Astrocyte (in vitro differentiated cells and primary cell): ENCODE measurements at regions not wholly inside any gene's neighbourhood (a gene's known extent, or its start where the extent isn't known, plus 50 kb on each side); places are given as distances from the start of the nearest gene placed in this dataset.

ENCODE experiments used
- DNase-seq: peaks from one replicate; pipeline ENCODE4 v3.0.0-alpha.2; 2010; ENCODE audit warnings: low read depth
- FAIRE-seq: peaks from 2 replicates; lab custom pipeline; 2011; peaks lifted over from hg19 to GRCh38; lab: Jason Lieb, UNC
- H2AFZ ChIP-seq: 2 replicates; pipeline ENCODE4 v1.6.0; 2012; ENCODE audit warnings: low read depth, low read length, inconsistent platforms
- H3K27ac ChIP-seq: 2 replicates; pipeline ENCODE4 v1.5.1; 2011; ENCODE audit warnings: low read depth, low read length, inconsistent platforms
- H3K27me3 ChIP-seq: 2 replicates; pipeline ENCODE4 v1.6.0; 2011; ENCODE audit warnings: low read length, inconsistent platforms; ENCODE audit not compliant: insufficient read depth
- H3K36me3 ChIP-seq: 2 replicates; pipeline ENCODE4 v1.5.1; 2011; ENCODE audit warnings: low read length, inconsistent platforms; ENCODE audit not compliant: insufficient read depth
- H3K4me1 ChIP-seq: 2 replicates; pipeline ENCODE4 v1.5.1; 2011; ENCODE audit warnings: low read length, inconsistent platforms; ENCODE audit not compliant: insufficient read depth
- H3K4me2 ChIP-seq: 2 replicates; pipeline ENCODE4 v1.6.0; 2012; ENCODE audit warnings: low read length, inconsistent platforms
- H3K4me3 ChIP-seq: 2 replicates; pipeline ENCODE4 v1.5.1; 2011; ENCODE audit warnings: low read depth, mild to moderate bottlenecking, low read length, inconsistent platforms; ENCODE audit not compliant: insufficient read depth
- H3K79me2 ChIP-seq: 2 replicates; pipeline ENCODE4 v1.6.0; 2012; ENCODE audit warnings: mild to moderate bottlenecking, low read length, inconsistent platforms; ENCODE audit not compliant: insufficient read depth
- H3K9ac ChIP-seq: 2 replicates; pipeline ENCODE4 v1.6.0; 2012; ENCODE audit warnings: mild to moderate bottlenecking, low read length, inconsistent platforms
- H3K9me3 ChIP-seq: 2 replicates; pipeline ENCODE4 v1.5.1; 2012; ENCODE audit warnings: low read depth, mild to moderate bottlenecking, low read length, inconsistent platforms; ENCODE audit not compliant: insufficient read depth
- H4K20me1 ChIP-seq: 2 replicates; pipeline ENCODE4 v1.6.0; 2012; ENCODE audit warnings: low read length, inconsistent platforms; ENCODE audit not compliant: insufficient read depth
- H3K27ac Mint-ChIP-seq: one replicate; pipeline ENCODE4 v1.8.0; 2021; ENCODE audit warnings: mild to moderate bottlenecking, mixed read lengths; ENCODE audit not compliant: unreplicated experiment
- H3K27me3 Mint-ChIP-seq: one replicate; pipeline ENCODE4 v1.8.0; 2021; ENCODE audit warnings: low read depth, mixed read lengths; ENCODE audit not compliant: unreplicated experiment
- H3K36me3 Mint-ChIP-seq: one replicate; pipeline ENCODE4 v1.8.0; 2021; ENCODE audit warnings: low read depth, mixed read lengths; ENCODE audit not compliant: unreplicated experiment
- H3K4me1 Mint-ChIP-seq: one replicate; pipeline ENCODE4 v1.8.0; 2021; ENCODE audit warnings: low read depth, mixed read lengths; ENCODE audit not compliant: unreplicated experiment
- H3K4me3 Mint-ChIP-seq: one replicate; pipeline ENCODE4 v1.8.0; 2021; ENCODE audit warnings: mild to moderate bottlenecking, moderate library complexity, mixed read lengths; ENCODE audit not compliant: unreplicated experiment
- H3K9me3 Mint-ChIP-seq: one replicate; pipeline ENCODE4 v1.8.0; 2021; ENCODE audit warnings: mild to moderate bottlenecking, mixed read lengths; ENCODE audit not compliant: unreplicated experiment
- CTCF ChIP-seq: IDR thresholded peaks from 2 replicates; pipeline ENCODE4 v1.5.1; 2011; ENCODE audit warnings: low read depth, mild to moderate bottlenecking, inconsistent platforms, low read length, moderate library complexity; ENCODE audit not compliant: insufficient read depth
- EZH2 ChIP-seq: IDR thresholded peaks from 2 replicates; pipeline ENCODE4 v1.6.1; 2012; ENCODE audit warnings: mild to moderate bottlenecking, low read length, inconsistent platforms; ENCODE audit not compliant: insufficient read depth

GRCh38 chr3:22729981-22730380 lies 473.1 kb upstream of the UBE2E2 start:
- no peak overlapping the region for H3K4me2 ChIP-seq
- H4K20me1 ChIP-seq: no peaks in the 10 kb centered on the region
- no peaks in the 10 kb centered on the region for H3K79me2 ChIP-seq
- Mint-ChIP-seq H3K4me3 (no peak overlapping the region), H3K27me3 (no peaks in the 10 kb centered on the region), H3K9me3 (no peaks in the 10 kb centered on the region), H3K4me1 (peaks cover 4% of the 10 kb centered on the region), H3K27ac (no peak overlapping the region), H3K36me3 (no peaks in the 10 kb centered on the region)
- FAIRE-seq (no peak), DNase-seq (no peak)
- H3K27ac ChIP-seq: no peak overlapping the region
- peaks cover 3% of the 10 kb centered on the region for H3K27me3 ChIP-seq
- no peak overlapping the region for H2AFZ ChIP-seq
- H3K9ac ChIP-seq: no peak overlapping the region
- H3K36me3 ChIP-seq: no peaks in the 10 kb centered on the region
- TF ChIP-seq EZH2: no peak
- TF ChIP-seq CTCF: peak; percentile 28
- H3K4me3 ChIP-seq: no peak overlapping the region
- H3K9me3 ChIP-seq: no peaks in the 10 kb centered on the region
- H3K4me1 ChIP-seq: no peaks in the 10 kb centered on the region

GRCh38 chr3:22730701-22731100 lies 472.4 kb upstream of the UBE2E2 start:
- Histone ChIP-seq H3K4me1 (no peaks in the 10 kb centered on the region), H2AFZ (no peak overlapping the region), H3K79me2 (no peaks in the 10 kb centered on the region), H3K9me3 (no peaks in the 10 kb centered on the region), H3K27me3 (peaks cover 3% of the 10 kb centered on the region), H3K4me3 (no peak overlapping the region), H3K36me3 (no peaks in the 10 kb centered on the region), H3K27ac (no peak overlapping the region), H4K20me1 (no peaks in the 10 kb centered on the region), H3K9ac (no peak overlapping the region), H3K4me2 (no peak overlapping the region)
- Mint-ChIP-seq H3K4me3 (no peak overlapping the region), H3K36me3 (no peaks in the 10 kb centered on the region), H3K9me3 (no peaks in the 10 kb centered on the region), H3K27ac (no peak overlapping the region), H3K4me1 (peaks cover 4% of the 10 kb centered on the region), H3K27me3 (no peaks in the 10 kb centered on the region)
- no peak for TF ChIP-seq CTCF
- TF ChIP-seq EZH2: no peak
- DNase-seq (no peak), FAIRE-seq (no peak)

GRCh38 chr3:22731901-22732300 lies 471.2 kb upstream of the UBE2E2 start:
- no peak overlapping the region for H3K4me3 Mint-ChIP-seq
- H3K36me3 Mint-ChIP-seq: no peaks in the 10 kb centered on the region
- Histone ChIP-seq H2AFZ (no peak overlapping the region), H3K9ac (no peak overlapping the region), H3K4me3 (no peak overlapping the region), H3K4me1 (no peaks in the 10 kb centered on the region), H3K36me3 (no peaks in the 10 kb centered on the region), H4K20me1 (no peaks in the 10 kb centered on the region), H3K79me2 (no peaks in the 10 kb centered on the region), H3K27me3 (no peaks in the 10 kb centered on the region), H3K4me2 (no peak overlapping the region), H3K27ac (no peak overlapping the region), H3K9me3 (no peaks in the 10 kb centered on the region)
- H3K9me3 Mint-ChIP-seq: no peaks in the 10 kb centered on the region
- H3K4me1 Mint-ChIP-seq: peaks cover 4% of the 10 kb centered on the region
- DNase-seq (no peak), FAIRE-seq (no peak)
- H3K27me3 Mint-ChIP-seq: no peaks in the 10 kb centered on the region
- H3K27ac Mint-ChIP-seq: no peak overlapping the region
- TF ChIP-seq EZH2 (no peak), CTCF (no peak)
